OCI-LY7 (cell line): ENCODE measurements at regions not wholly inside any gene's neighbourhood (a gene's known extent, or its start where the extent isn't known, plus 50 kb on each side); places are given as distances from the start of the nearest gene placed in this dataset.

Source experiments
- BruUV-seq: library from RNA; stranded (reverse); fragments of 400-500 nt; replicated peaks from 2 replicates; lab custom pipeline; 2021; lab: Mats Ljungman, UMichigan
- CTCF ChIA-PET: fragments of 300-600 bp; sonication (Branson Sonifier 250); formaldehyde crosslinking; loops from one replicate; lab custom pipeline; 2022; ENCODE audit warnings: antibody characterized with exemption; ENCODE audit not compliant: unreplicated experiment; lab: Charles Lee
- POLR2A ChIA-PET: fragments of 300-600 bp; sonication (Branson Sonifier 250); formaldehyde crosslinking; loops from one replicate; lab custom pipeline; 2022; ENCODE audit warnings: antibody characterized with exemption; lab: Charles Lee
- DNase-seq: peaks from one replicate; pipeline ENCODE4 v3.0.0-alpha.2; 2015; ENCODE audit warnings: low spot score
- H2AFZ ChIP-seq: fragments of 200-600 bp; sonication (generic), shearing (Covaris generic); 2 replicates; pipeline ENCODE4 v1.6.1; 2014; ENCODE audit warnings: mild to moderate bottlenecking, antibody characterized with exemption, low read length, moderate library complexity
- H3K27ac ChIP-seq: fragments of 200-600 bp; sonication (generic); 2 replicates; pipeline ENCODE4 v1.5.1; 2014; ENCODE audit warnings: mixed run types, low read depth, mild to moderate bottlenecking, moderate library complexity, low read length, inconsistent platforms; ENCODE audit not compliant: poor library complexity, severe bottlenecking
- H3K36me3 ChIP-seq: fragments of 200-600 bp; sonication (generic); 2 replicates; pipeline ENCODE4 v1.6.1; 2014; ENCODE audit warnings: mild to moderate bottlenecking, antibody characterized with exemption, low read length, moderate library complexity, mixed read lengths; ENCODE audit not compliant: insufficient read depth
- H3K4me1 ChIP-seq: fragments of 200-600 bp; sonication (generic); 2 replicates; pipeline ENCODE4 v1.5.1; 2014; ENCODE audit warnings: mild to moderate bottlenecking, low read length; ENCODE audit not compliant: insufficient read depth, poor library complexity, severe bottlenecking
- H3K4me2 ChIP-seq: fragments of 200-600 bp; sonication (generic); 2 replicates; pipeline ENCODE4 v1.6.1; 2014; ENCODE audit warnings: mild to moderate bottlenecking, low read length
- H3K4me3 ChIP-seq: fragments of 200-600 bp; sonication (generic); 2 replicates; pipeline ENCODE4 v1.5.1; 2014; ENCODE audit warnings: mild to moderate bottlenecking, low read depth, low read length; ENCODE audit not compliant: poor library complexity, severe bottlenecking
- H3K79me2 ChIP-seq: fragments of 200-600 bp; sonication (generic); 2 replicates; pipeline ENCODE4 v1.6.1; 2016; ENCODE audit warnings: low read depth, mild to moderate bottlenecking, low read length, moderate library complexity, mixed read lengths; ENCODE audit not compliant: insufficient read depth
- H3K9me2 ChIP-seq: fragments of 200-600 bp; sonication (generic); 2 replicates; pipeline ENCODE4 v1.6.1; 2016; ENCODE audit warnings: mild to moderate bottlenecking, low read length, mixed read lengths; ENCODE audit not compliant: insufficient read depth
- H3K9me3 ChIP-seq: fragments of 200-600 bp; sonication (generic); 2 replicates; pipeline ENCODE4 v1.6.1; 2014; ENCODE audit warnings: mild to moderate bottlenecking, mixed run types, low read length, mixed read lengths
- H4K20me1 ChIP-seq: fragments of 200-600 bp; sonication (generic); 2 replicates; pipeline ENCODE4 v1.6.1; 2014; ENCODE audit warnings: mild to moderate bottlenecking, antibody characterized with exemption, low read length, moderate library complexity, mixed read lengths; ENCODE audit not compliant: insufficient read depth
- EZH2phosphoT487 ChIP-seq: fragments of 200-600 bp; sonication (generic); IDR thresholded peaks from 2 replicates; pipeline ENCODE4 v1.6.1; 2018; ENCODE audit warnings: low read depth, borderline replicate concordance, mild to moderate bottlenecking, mixed run types, antibody characterized with exemption, low read length, moderate library complexity, mixed read lengths
- intact Hi-C: fragments of 100-400 bp; cut with micrococcal nuclease; formaldehyde crosslinking; loops from one replicate; pipeline ENCODE4 v1.10.0; 2022; ENCODE audit not compliant: unreplicated experiment
- TF ChIP-seq, protein P1 (sequence below): fragments of 200-600 bp; sonication (generic); conservative IDR thresholded peaks from 2 replicates; pipeline ENCODE4 v1.5.1; 2014; ENCODE audit warnings: mild to moderate bottlenecking, antibody characterized with exemption, low read length, moderate library complexity, mixed read lengths

DNA sequence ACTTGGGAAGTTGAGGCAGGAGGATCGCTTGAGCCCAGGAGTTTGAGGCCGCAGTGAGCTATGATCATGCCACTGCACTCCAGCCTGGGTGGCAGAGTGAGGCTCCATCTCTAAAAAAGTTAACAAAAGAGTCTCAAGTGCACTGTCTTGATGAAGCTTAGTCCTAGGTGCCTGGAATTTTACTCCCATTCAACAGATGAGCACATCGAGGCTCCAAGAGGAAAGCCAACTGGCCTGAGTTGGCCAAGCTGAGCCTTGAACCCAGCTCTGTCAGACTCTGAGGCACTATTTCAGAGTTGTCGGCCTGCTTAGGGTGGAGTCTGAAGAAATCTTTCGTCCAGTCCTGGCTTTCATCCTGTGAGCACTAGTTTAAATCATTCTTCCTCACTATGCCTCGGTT lies 98.1 kb upstream of the MAP1LC3B2 start:
- intact Hi-C loops: no loop called here
- Histone ChIP-seq H3K9me2 (no peaks in the 10 kb centered on the region), H2AFZ (no peak overlapping the region), H3K27ac (no peak overlapping the region), H3K36me3 (no peaks in the 10 kb centered on the region), H3K79me2 (no peaks in the 10 kb centered on the region), H3K9me3 (no peaks in the 10 kb centered on the region), H3K4me2 (no peak overlapping the region), H4K20me1 (no peaks in the 10 kb centered on the region), H3K4me3 (no peak overlapping the region), H3K4me1 (no peaks in the 10 kb centered on the region)
- no peak for TF ChIP-seq EZH2phosphoT487
- TF ChIP-seq, protein P1, sequence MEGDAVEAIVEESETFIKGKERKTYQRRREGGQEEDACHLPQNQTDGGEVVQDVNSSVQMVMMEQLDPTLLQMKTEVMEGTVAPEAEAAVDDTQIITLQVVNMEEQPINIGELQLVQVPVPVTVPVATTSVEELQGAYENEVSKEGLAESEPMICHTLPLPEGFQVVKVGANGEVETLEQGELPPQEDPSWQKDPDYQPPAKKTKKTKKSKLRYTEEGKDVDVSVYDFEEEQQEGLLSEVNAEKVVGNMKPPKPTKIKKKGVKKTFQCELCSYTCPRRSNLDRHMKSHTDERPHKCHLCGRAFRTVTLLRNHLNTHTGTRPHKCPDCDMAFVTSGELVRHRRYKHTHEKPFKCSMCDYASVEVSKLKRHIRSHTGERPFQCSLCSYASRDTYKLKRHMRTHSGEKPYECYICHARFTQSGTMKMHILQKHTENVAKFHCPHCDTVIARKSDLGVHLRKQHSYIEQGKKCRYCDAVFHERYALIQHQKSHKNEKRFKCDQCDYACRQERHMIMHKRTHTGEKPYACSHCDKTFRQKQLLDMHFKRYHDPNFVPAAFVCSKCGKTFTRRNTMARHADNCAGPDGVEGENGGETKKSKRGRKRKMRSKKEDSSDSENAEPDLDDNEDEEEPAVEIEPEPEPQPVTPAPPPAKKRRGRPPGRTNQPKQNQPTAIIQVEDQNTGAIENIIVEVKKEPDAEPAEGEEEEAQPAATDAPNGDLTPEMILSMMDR: no peak
- BruUV-seq: no TSS peak
- ChIA-PET POLR2A (no interaction called here), CTCF (no interaction called here)
- no peak for DNase-seq

GRCh38 chr12:116463366-116463765 lies 95.8 kb upstream of the MAP1LC3B2 start:
- Histone ChIP-seq H3K36me3 (no peaks in the 10 kb centered on the region), H2AFZ (no peak overlapping the region), H3K27ac (no peak overlapping the region), H4K20me1 (no peaks in the 10 kb centered on the region), H3K79me2 (no peaks in the 10 kb centered on the region), H3K9me2 (no peaks in the 10 kb centered on the region), H3K4me1 (no peaks in the 10 kb centered on the region), H3K9me3 (no peaks in the 10 kb centered on the region), H3K4me2 (no peak overlapping the region), H3K4me3 (no peak overlapping the region)
- intact Hi-C loops: no loop called here
- TF ChIP-seq EZH2phosphoT487: no peak
- BruUV-seq: no TSS peak
- POLR2A ChIA-PET: no interaction called here
- DNase-seq: no peak
- CTCF ChIA-PET: no interaction called here

DNA sequence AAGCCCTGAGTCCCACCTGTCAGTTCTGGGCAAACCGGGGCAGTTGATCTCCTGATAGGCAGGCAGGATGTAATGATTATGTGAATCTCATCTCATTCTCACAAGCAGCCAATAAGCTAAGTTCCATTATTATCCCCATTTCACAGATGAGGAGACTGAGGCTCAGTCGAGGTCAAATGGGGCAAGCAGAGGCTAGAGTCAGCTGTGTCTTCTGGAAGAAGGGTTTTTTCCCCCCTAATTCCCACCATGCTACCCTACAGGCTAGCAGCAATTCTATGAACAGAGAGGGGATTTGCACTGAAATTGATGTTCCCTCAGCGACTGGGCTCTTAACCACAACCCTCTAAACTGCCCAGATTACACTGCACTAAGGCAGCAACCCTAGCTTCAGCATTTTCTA lies 93.8 kb upstream of the MAP1LC3B2 start:
- Histone ChIP-seq H3K4me1 (no peaks in the 10 kb centered on the region), H2AFZ (no peak overlapping the region), H3K79me2 (no peaks in the 10 kb centered on the region), H3K4me2 (no peak overlapping the region), H3K9me2 (no peaks in the 10 kb centered on the region), H3K9me3 (no peaks in the 10 kb centered on the region), H3K27ac (no peak overlapping the region), H3K36me3 (no peaks in the 10 kb centered on the region), H4K20me1 (no peaks in the 10 kb centered on the region), H3K4me3 (no peak overlapping the region)
- DNase-seq: no peak
- intact Hi-C loops: no loop called here
- ChIA-PET POLR2A (no interaction called here), CTCF (no interaction called here)
- TF ChIP-seq, protein P1: no peak
- no peak for TF ChIP-seq EZH2phosphoT487
- BruUV-seq: no TSS peak
